Keratinocyte (primary cell): ENCODE measurements at regions not wholly inside any gene's neighbourhood (a gene's known extent, or its start where the extent isn't known, plus 50 kb on each side); places are given as distances from the start of the nearest gene placed in this dataset.

ENCODE experiments used
- EZH2 ChIP-seq: IDR thresholded peaks from one replicate; pipeline ENCODE4 v1.6.1; 2012; ENCODE audit warnings: inconsistent platforms, mild to moderate bottlenecking, low read length, moderate library complexity
- TF ChIP-seq, protein P1 (sequence below), 3 experiments: IDR thresholded peaks in 1 of 3; conservative IDR thresholded peaks in 1 of 3; optimal IDR thresholded peaks in 1 of 3; 2 replicates in 2 of 3; 3 replicates in 1 of 3; pipeline versions ENCODE3 to v1.5.1; 2011; ENCODE audit warnings: low read length in 3 of 3, mild to moderate bottlenecking in 3 of 3, moderate library complexity in 2 of 3, control low read depth in 1 of 3, inconsistent platforms in 1 of 3; ENCODE audit not compliant: insufficient read depth in 2 of 3; ENCODE audit errors: extremely low read depth in 1 of 3

DNA sequence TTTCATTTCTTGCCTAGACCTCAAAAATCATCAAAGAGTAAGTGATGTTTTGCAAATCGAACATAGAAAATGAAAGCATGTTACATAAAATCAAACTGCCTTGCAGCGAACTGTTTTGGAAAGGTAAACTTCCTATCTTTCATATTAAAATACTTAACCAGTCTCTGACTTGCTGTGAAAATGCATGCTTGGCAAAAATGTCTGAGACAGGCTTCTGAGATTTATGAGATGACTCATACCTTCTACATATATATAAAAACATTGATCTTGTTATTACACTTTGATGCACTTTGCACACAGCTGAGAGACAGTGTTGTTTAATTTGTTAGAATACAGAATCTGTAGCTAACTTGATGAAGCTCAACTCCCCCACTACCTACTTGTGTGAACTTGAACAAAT lies 179.1 kb downstream of the KITLG start:
- TF ChIP-seq, protein P1, sequence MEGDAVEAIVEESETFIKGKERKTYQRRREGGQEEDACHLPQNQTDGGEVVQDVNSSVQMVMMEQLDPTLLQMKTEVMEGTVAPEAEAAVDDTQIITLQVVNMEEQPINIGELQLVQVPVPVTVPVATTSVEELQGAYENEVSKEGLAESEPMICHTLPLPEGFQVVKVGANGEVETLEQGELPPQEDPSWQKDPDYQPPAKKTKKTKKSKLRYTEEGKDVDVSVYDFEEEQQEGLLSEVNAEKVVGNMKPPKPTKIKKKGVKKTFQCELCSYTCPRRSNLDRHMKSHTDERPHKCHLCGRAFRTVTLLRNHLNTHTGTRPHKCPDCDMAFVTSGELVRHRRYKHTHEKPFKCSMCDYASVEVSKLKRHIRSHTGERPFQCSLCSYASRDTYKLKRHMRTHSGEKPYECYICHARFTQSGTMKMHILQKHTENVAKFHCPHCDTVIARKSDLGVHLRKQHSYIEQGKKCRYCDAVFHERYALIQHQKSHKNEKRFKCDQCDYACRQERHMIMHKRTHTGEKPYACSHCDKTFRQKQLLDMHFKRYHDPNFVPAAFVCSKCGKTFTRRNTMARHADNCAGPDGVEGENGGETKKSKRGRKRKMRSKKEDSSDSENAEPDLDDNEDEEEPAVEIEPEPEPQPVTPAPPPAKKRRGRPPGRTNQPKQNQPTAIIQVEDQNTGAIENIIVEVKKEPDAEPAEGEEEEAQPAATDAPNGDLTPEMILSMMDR (optimal IDR thresholded peaks at IDR 0.05 in 1 of 3, IDR thresholded peaks at IDR 0.05 in 1 of 3, conservative IDR thresholded peaks at IDR 0.05 in 1 of 3; ENCODE audit: extremely low read depth in 1 of 3, insufficient read depth in 2 of 3, low read length in 3 of 3) = no peak
- TF ChIP-seq EZH2 = no peak
